GM18511 (cell line): ENCODE measurements at regions not wholly inside any gene's neighbourhood (a gene's known extent, or its start where the extent isn't known, plus 50 kb on each side); places are given as distances from the start of the nearest gene placed in this dataset.

Experiments used
- ATAC-seq: cut with Tn5 transposase; IDR thresholded peaks from one replicate; pipeline ENCODE4 v1.9.1; 2021; ENCODE audit warnings: mild to moderate bottlenecking, moderate library complexity; ENCODE audit not compliant: unreplicated experiment

GRCh38 chr1:57696043-57696442 is 272.2 kb upstream of the DAB1 start:
- no peak for ATAC-seq

DNA sequence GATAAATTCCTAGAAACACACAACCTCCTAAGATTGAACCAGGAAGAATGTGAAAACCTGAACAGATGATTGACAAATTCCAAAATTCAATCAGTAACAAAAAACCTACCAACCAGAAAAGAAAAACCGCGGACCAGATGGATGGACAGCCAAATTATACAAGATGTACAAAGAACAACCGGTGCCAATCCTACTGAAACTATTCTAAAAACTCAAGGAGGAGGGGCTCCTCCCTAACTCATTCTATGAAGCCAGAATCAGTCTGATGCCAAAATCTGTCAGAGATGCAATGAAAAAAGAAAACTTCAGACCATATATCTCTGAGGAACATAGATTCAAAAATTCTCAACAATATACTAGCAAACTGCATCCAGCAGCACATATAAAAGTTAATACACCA is 262.4 kb upstream of the DAB1 start:
- ATAC-seq = no peak

DNA sequence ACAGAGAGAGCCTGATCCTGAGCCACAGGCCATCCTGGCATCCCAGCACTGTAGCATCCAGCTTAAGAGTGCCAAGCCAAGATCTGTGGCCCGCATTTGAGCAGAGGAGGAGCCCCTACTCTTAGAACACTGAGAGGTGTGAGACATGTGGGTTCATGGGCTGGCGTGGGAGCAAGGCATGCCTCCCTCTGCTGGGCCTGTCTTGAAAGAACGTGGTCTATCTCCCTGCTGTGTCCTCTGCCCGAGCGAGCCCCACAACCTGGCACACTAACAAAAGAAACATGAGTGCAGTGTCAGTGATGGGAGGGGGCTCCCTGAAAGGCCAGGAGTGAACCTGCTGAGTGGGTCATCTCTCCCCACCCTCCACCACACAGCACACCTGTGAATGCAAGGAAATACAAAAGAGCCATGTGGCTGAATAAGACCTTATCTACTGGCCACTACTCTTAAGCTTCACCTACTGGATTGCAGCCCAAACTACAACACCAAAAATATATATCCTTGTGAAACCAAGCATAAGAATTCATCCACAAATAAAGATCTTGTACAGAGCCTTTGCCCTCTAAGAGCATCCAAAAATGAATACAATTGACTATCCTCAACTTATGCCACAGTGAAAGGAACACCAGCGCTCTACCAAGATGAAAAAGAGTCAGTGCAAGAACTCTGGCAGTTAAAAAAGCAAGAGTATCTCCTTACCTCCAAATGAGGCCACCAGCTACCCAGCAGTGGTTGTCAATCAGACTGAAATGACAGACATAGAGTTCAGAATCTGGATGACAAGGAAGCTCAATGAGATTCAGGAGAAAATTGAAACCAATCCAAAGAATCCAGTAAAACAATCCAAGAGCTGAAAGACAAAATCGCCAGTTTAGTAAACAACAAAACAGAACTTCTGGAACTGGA is 259.4 kb upstream of the DAB1 start:
- no peak for ATAC-seq

GRCh38 chr1:57678138-57678537 is 254.3 kb upstream of the DAB1 start:
- ATAC-seq = no peak

DNA sequence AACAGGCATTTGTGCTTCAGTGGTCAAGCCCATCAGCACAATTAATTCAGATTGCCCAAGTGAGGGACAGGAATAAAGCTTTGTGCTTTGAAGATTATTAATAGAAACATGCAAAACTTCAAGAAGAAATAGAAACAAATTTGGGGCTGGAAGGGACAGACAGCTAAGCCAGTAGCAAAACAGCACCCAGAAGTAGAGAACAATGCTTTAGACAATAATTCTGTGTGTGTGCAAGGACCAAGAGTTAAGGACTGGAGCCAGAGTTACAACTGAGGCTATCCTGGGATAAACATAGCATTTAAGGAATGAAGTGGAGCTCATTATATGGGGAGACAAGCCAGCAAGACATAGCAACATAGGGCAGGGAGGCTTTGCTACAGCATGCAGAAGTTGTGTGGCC is 251.9 kb upstream of the DAB1 start:
- no peak for ATAC-seq

- ATAC-seq = no peak
Observed at GRCh38 chr1:57674801-57675200, 250.9 kb upstream of the DAB1 start.

DNA sequence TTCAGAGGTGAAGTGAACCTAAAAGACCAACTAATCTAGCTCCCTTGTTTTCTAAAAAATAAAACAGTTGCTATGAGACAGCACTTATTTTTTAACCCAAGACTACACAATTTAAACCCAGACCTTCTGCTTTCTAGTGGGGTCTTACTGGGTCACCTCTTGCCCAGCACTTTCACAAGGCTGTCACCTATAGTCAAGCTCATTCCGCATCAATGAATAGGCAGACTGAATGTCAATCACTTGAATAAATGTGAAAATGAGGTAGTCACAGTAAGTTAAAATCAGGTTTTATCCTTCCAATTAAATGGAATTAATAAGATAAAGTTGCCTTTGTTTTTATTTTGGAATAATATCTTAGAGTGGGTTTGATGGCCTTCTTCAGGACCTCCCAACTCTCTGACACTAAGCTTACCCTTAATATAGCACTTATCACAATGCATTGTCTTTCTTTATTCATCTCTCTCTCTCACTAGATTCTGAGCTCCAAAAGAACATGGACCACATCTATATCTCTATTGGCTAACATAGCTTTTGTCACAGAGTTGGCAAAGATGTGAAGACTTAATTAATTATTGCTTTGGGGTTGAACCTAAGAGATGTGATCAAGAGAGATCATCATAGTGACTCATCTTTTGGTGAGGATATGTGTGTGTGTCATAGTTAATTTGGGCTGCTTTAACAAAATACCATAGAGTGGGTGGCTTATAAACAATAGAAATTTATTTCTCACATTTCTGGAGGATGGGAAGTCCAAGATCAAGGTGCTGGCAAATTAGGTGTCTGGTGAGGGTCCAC is 248.7 kb upstream of the DAB1 start:
- ATAC-seq = no peak

GRCh38 chr1:57671750-57672149 is 247.9 kb upstream of the DAB1 start:
- ATAC-seq = no peak

- ATAC-seq = no peak
Observed at GRCh38 chr1:57659804-57660203, 235.9 kb upstream of the DAB1 start.

DNA sequence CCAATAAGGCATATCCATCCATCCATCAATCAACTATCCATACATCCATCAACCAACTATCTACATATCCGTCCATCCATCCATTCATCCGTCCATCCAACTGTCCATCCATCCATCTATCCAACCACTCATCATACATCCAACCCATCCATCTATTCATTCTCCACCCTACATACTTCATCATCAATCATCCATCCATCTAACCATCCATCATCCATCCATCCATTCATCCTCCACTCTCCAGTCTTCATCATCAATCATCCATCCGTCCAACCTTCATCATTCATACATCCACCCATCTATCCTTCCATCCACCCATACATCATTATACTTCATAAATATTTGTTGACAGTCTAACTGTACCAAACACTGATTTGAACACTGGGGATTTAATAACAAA is 231.3 kb upstream of the DAB1 start:
- no peak for ATAC-seq

DNA sequence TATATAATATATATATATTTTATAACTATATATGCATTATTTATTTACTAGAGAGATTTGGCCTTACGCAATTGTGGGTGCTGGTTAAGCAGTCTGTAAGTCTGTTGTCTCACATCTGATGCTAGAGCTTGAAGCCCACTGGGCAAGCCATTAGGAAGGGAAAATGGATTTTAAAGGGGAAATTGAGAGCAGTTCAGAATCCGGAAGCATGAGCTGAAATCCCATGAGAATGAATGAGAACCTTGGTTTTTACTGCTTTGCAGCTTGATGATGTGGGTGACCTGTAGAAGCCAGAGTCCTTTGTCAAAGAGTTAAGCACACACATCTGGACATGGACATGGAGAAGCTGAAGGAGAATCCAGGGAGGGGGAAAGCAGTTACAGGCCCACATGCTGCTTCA is 220.8 kb upstream of the DAB1 start:
- ATAC-seq = no peak

DNA sequence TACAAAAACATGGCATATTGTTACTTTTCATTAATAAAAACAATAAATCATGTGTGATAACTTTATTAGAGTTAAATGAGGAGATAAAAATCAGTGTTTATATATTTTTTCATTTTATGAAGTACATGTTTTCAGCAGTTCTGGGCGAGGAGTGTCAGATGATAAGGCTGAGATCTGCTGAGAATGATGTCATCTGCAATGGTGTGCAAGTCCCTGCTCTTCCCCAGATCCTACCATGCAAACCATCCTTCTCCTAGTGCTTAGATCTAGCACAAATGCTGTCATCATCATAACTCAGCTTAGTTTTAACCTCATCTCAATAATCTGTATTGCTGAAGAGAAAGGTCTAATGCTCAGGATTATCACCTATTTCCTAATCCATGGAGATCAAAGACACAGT is 214.4 kb upstream of the DAB1 start:
- ATAC-seq = no peak

GRCh38 chr1:57637155-57637554 is 213.3 kb upstream of the DAB1 start:
- ATAC-seq = no peak

DNA sequence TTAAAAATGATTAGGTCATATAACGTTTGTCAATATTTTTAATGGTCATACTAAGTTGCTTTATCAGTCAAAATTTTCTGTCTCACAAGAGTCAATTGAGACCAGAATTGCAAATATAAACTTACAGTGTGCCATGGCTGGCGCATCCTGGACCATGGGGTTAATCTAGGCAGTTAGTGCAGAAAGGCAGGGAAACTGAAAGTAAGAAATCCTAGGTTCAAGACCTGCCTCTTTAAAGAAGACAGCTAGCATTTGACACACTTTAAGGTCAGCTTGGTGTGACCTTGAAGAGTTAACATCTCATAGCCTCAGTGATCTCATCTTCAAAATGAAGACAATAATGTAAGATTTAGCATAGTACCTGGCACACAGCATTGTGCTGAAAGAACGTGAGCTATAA is 210.0 kb upstream of the DAB1 start:
- ATAC-seq = no peak

DNA sequence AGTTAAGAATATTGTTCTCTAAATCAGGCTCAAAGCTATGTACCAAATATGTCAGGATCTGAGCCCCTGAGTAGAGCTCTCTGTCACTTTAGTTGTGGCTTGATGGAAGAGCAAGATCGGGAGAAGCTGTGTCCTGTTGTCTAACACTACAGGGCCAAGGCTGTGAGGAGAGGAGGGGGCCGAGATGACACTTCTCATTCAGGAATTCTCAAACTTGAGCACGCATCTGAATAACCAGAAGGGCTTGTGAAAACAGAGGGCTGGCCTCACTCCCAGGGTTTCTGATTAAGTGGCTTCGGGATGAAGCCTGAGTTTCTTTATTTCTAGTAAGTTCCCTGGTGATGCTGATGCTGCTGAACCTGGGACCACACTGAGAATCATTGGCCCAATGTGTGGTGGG is 209.2 kb upstream of the DAB1 start:
- no peak for ATAC-seq

- ATAC-seq = no peak
Observed at GRCh38 chr1:57632401-57632800, 208.5 kb upstream of the DAB1 start.

- ATAC-seq = no peak
Observed at GRCh38 chr1:57627612-57628011, 203.8 kb upstream of the DAB1 start.

DNA sequence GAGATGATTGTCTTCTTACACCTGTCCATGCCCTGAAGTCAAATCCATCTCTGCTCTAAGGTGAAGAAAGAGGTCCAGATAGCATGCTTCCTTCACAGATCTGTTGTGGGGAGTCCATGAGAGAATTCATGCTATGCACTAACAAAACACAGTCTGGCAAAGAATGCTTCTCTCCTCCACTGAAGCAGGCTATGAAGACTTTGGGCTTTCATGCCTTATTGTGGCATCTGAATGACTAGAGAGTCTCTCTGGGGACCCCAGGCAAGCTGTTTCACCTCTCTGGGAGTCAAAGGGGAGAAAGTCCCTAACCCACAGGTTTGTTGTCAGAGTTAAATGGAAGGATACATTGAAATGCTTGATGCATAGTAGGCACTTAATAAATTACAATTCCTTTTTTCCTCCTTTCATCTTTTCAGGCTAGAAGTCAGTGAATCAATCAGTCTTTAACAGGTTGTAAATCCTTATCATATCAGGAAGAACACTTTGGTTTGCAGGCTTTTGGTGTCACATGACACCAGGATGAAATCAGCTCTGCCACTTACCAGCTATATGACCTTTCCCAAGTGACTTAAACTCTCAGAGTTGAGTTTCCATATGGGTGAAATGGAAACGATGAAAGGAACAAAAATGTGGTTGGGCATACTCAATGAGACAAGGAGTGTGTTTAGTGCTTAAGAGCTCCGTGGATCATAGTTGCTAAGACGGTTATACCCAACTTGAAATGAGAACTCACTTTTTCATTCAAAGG is 200.1 kb upstream of the DAB1 start:
- ATAC-seq = no peak

DNA sequence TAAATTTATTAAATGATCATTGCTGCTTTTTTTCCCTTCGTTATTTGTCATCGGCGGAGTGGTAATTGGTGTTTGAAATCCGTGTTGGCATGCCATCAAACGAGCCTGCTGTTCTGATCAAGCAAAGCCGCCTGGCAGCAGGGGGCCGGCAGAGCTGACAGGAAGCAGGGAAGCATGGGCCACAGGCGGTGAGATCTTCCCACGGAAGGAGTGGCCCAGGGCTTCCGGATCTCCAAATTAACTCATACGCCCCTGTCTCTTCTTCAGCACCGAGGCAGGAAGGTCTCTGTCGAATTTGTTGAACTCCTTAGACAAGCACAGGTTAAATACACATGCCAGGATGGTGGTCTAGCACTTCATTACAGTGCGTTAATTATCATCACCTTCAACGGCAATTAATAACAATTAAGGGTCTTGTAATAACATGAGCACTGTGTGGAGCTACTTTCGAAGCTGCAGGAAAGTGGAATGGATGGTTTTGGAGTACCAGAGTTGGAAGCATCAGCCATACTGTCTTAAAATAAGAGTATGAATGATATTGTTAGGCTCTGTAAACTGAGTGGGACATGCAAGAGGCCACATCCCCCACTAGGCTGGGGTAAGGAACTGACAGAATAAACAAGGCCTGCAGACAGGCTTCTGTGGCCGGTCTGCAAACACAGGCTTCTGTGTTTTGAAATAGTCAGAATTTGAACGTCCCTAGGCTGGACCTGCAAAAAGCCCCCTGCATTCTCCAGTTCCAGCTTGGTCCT is 199.4 kb upstream of the DAB1 start:
- no peak for ATAC-seq

DNA sequence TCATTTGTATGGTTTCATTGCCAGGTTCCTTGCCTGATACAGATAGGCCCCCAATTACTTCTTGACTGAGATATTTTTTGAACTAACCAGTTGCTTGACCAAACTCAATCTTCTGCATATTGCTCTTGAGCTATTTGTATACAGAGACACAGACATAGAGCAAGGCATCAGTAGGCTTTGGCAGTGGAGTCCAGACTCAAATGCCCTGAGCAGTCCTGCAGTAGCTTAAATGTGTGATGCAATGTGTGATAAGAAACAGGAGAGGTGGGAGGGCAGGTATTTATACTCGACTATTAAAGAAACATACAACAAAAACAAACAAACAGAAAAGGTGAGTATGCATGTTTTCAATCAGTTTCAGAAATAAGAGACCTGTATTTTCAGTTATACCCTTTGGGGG is 197.9 kb upstream of the DAB1 start:
- ATAC-seq = no peak

DNA sequence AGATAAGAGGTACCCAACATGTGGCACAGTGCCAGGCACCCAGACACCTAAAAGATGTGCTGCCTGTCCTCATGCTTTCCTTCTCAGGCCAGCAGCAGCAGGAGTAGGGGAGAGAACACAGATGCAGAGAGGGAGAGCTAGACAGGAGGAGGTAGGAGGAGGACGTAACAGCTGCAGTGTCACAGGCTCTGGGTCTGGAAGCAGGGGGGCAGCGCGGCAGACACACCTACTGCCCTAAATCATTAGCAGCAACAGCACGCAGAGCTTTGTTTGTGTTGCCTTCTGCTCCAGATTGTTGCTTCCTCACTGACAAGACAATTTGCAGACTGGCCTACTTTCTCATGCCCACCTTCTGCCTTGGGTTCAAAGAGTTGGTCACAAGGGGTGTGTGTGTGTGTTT is 196.7 kb upstream of the DAB1 start:
- no peak for ATAC-seq
